GM19193 (cell line): ENCODE measurements at regions not wholly inside any gene's neighbourhood (a gene's known extent, or its start where the extent isn't known, plus 50 kb on each side); places are given as distances from the start of the nearest gene placed in this dataset.

Source experiments
- POLR2A ChIP-seq: IDR thresholded peaks from 4 replicates; pipeline ENCODE4 v1.6.1; 2011; ENCODE audit not compliant: insufficient read depth, insufficient read length; ENCODE audit errors: extremely low read depth

- no peak for TF ChIP-seq POLR2A
Observed at GRCh38 chr1:208668991-208669390, 424.8 kb upstream of the PLXNA2 start.

GRCh38 chr1:208670778-208671177 is 426.6 kb upstream of the PLXNA2 start:
- no peak for TF ChIP-seq POLR2A

GRCh38 chr1:208681878-208682663 is 437.9 kb upstream of the PLXNA2 start:
- TF ChIP-seq POLR2A: no peak

GRCh38 chr1:208682664-208683013 is 438.5 kb upstream of the PLXNA2 start:
- no peak for TF ChIP-seq POLR2A

GRCh38 chr1:208683141-208683540 is 439.0 kb upstream of the PLXNA2 start:
- TF ChIP-seq POLR2A: no peak

GRCh38 chr1:208684192-208684591 is 440.0 kb upstream of the PLXNA2 start:
- no peak for TF ChIP-seq POLR2A

- no peak for TF ChIP-seq POLR2A
Observed at GRCh38 chr1:208686592-208686991, 442.4 kb upstream of the PLXNA2 start.

GRCh38 chr1:208688656-208689315 is 444.6 kb upstream of the PLXNA2 start:
- TF ChIP-seq POLR2A: no peak

GRCh38 chr1:208691012-208691411 is 446.8 kb upstream of the PLXNA2 start:
- no peak for TF ChIP-seq POLR2A

GRCh38 chr1:208709981-208710380 is 465.8 kb upstream of the PLXNA2 start:
- TF ChIP-seq POLR2A: no peak

- no peak for TF ChIP-seq POLR2A
Observed at GRCh38 chr1:208714323-208714722, 470.1 kb upstream of the PLXNA2 start.

- no peak for TF ChIP-seq POLR2A
Observed at GRCh38 chr1:208717525-208717924, 473.3 kb upstream of the PLXNA2 start.

- no peak for TF ChIP-seq POLR2A
Observed at GRCh38 chr1:208722592-208722991, 478.4 kb upstream of the PLXNA2 start.

GRCh38 chr1:208724079-208724478 is 479.9 kb upstream of the PLXNA2 start:
- TF ChIP-seq POLR2A: no peak

GRCh38 chr1:208728815-208729214 is 484.6 kb upstream of the PLXNA2 start:
- TF ChIP-seq POLR2A: no peak
